Activated CD8-positive, alpha-beta memory T cell treated with anti-CD3 and anti-CD28 coated beads, Interleukin-2, amount 50 U/mL, for 48 hours (primary cell): ENCODE measurements at regions not wholly inside any gene's neighbourhood (a gene's known extent, or its start where the extent isn't known, plus 50 kb on each side); places are given as distances from the start of the nearest gene placed in this dataset.
"Not testable (repeated sequence)": the region's sequence is repeated elsewhere in the genome, so short reads cannot be mapped to it uniquely, and the experiment has no call there.

Source experiments
- DNase-seq: peaks from one replicate; pipeline ENCODE4 v3.0.0-alpha.2; 2020

GRCh38 chr6:27112974-27113373, 134.5 kb upstream of the PRSS16 start:
- no peak for DNase-seq

DNA sequence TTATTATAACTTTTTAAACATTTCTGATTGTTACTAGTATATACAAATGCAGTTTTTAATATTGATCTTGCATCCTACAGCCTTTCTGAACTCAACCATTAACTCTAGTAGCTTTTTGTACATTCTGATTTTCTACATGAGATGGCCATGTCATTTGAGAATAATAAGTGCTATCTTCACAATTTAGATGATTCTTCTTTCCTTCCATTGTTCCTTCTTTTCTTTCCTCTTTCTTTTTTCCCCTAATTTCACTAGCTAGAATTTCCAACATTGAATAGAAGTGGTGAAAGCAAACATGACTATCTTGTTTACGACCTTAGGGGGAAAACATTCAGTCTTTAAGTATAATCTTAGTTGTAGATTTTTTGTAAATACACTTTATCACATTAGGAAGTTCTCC, 128.2 kb upstream of the PRSS16 start:
- DNase-seq, result no peak

DNA sequence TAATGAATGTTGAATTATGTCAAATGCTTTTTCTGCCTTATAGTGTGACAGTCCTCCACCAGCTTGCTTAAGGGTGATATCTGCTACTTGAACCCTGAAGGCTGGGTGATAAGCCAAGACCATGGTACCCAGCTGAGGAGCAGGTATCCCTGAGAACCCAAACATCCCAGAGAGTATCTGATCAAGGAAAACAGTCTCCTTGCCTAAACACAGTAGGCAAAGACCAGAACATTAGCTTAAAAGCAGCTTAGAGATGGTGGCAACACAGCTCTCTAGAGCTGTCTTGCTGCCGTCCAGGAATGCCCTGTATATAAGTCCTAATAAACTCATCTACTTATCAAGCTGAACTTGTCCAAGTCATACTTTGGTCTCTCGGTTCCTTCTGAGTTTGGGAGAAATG, 127.7 kb upstream of the PRSS16 start:
- DNase-seq, result no peak

DNA sequence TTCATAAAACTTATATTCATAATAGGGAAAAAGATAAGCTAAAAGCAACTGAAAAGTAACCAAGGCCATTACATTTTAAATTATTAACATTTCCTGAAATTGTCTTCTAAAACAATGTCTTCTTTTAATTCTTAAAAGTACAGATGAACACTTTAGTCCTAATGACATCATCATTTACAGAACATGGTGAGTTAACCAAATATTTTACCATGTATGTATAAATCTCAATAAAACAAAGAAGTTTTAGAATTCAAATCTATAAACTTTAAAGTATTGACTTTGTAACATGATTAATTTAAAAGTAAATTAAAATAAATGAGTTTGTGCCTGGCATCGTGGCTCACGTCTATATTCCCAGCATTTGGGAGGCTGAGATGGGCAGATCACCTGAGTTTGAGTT, 125.9 kb upstream of the PRSS16 start:
- DNase-seq, result no peak

- no peak for DNase-seq
Observed at GRCh38 chr6:27124252-27124657, 123.2 kb upstream of the PRSS16 start.

- no peak for DNase-seq
Observed at GRCh38 chr6:27126046-27126814, 121.3 kb upstream of the PRSS16 start.

DNA sequence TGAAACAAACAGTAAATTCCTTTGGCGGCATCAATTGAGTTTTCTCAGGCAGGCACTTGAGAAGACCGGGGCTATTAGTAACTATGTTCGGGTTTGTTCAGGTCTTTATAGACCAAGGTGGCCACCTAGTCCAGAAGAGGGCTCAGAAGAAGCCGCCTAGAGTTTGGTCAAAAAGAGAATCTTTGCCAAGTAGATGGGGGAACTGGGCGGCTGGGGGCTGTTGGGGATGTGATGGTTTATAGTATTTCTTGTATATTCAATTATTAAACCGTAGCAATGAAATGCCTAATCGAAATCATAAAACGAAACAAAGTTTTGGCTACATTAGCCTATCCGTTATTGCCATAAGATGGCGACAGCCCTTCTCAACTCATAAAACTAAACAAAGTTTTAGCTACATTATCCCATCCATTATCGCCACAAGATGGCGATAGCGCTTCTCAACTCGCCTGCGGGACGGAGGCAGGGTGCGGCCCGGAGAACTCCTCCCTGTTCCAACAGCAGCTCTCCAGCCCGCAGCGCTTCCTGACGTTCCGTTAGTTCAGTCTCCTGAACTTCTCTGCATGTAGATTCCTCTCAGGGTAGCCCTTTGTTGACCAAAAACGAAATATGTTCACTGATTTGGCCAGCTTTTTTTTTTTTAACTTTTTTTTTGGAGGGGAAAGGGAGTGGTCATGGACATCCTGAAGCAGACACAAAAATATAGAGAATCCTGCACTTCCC, 120.5 kb upstream of the PRSS16 start:
- DNase-seq, result peak; percentile 85

- not testable (repeated sequence) for DNase-seq
Observed at GRCh38 chr6:27127874-27128273, 119.6 kb upstream of the PRSS16 start.

DNA sequence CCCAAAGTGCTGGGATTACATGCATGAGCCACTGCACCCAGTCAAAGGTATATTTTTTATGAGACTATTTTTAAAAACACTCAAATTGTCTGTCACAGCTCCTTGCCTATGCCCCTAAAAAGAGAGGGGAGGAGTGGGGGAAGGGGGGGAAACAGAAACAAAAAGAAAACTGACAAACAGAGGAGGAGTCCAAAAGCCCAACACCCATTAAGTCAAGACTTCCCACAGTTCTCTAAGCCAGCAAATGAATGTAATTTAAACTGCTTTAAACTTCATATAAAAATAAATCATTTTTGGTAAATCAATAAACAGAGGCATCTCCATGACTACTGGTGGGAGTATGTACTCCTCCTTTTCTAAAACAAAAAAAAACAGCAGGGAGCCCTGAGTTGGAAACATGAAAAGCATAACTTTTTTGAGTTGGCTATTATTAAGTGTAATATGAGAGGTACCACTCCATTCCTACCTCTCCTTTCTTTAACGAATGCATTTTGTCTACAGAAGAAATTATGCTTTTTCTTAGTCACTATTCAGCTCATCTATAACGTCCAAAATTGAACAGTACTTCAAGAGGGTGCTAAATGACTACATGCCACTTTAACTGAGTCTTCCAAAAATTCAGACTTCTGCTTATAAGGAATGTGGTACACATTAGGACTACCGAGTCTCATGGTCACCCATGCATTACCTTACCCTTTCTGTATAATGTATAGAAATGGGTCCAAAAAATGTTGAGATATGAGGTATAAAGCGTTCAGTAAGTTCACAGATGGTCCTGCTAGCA, 119.0 kb upstream of the PRSS16 start:
- no peak for DNase-seq

- no peak for DNase-seq
Observed at GRCh38 chr6:27129095-27129815, 118.2 kb upstream of the PRSS16 start.

GRCh38 chr6:27129917-27130316, 117.6 kb upstream of the PRSS16 start:
- DNase-seq, result no peak

DNA sequence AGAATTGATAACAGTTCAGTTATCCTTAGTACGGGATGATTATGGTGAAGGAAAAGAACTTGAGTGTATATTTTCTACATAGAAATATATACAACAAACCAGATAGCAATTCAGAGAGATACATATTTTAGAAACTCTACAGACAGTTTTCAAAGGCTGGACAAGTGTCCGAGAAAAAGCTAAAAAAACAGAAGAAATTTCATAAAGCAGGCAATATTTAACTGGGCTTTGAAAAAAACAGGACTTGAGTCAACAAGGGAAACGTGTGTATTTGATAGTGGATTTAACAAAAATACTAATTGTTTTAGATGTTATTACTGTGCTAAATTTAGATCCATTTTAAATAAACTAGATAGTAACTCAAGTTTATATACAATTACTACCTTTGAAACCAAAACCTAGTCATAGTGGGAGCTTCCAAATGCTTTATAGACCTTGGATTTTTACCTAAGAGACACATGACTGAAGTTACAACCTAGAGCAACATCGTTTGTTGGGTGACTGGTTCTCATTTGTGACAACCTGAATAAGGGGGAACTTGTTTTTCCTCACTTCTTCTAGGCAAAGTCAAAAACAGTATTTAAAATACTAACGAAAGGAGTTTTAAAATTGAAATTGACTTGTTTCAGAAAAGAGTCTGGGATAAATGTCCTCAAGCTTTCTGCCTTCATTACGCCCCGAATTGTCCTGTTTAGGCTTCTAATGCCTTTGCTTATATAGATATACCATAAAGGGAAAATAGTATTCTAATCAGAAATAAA, 116.7 kb upstream of the PRSS16 start:
- no peak for DNase-seq

GRCh38 chr6:27132282-27132531, 115.3 kb upstream of the PRSS16 start:
- not testable (repeated sequence) for DNase-seq

DNA sequence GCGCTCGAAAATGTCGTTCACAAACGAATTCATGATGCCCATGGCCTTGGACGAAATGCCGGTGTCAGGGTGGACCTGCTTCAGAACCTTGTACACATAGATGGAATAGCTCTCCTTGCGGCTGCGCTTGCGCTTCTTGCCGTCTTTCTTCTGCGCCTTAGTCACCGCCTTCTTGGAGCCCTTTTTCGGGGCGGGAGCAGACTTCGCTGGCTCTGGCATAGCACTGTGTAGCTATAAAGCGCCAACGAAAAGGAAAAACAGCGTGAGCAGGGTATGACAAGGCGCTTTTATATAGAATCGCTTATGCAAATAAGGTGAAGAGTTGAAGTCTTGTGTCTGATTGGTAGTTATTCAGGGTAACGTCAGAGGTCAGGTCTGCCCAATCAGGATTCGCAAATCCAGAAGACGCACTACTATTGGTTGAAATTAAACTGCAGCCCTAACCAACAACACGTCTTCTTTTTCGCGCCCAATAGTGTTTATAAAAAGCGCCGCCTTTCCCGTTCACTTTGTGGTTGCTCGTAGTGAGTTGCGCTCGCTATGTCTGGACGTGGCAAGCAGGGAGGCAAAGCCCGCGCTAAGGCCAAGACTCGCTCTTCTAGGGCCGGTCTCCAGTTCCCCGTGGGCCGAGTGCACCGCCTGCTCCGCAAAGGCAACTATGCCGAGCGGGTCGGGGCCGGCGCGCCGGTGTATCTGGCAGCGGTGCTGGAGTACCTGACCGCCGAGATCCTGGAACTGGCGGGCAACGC, 114.8 kb upstream of the PRSS16 start:
- peak; percentile 94 for DNase-seq

DNA sequence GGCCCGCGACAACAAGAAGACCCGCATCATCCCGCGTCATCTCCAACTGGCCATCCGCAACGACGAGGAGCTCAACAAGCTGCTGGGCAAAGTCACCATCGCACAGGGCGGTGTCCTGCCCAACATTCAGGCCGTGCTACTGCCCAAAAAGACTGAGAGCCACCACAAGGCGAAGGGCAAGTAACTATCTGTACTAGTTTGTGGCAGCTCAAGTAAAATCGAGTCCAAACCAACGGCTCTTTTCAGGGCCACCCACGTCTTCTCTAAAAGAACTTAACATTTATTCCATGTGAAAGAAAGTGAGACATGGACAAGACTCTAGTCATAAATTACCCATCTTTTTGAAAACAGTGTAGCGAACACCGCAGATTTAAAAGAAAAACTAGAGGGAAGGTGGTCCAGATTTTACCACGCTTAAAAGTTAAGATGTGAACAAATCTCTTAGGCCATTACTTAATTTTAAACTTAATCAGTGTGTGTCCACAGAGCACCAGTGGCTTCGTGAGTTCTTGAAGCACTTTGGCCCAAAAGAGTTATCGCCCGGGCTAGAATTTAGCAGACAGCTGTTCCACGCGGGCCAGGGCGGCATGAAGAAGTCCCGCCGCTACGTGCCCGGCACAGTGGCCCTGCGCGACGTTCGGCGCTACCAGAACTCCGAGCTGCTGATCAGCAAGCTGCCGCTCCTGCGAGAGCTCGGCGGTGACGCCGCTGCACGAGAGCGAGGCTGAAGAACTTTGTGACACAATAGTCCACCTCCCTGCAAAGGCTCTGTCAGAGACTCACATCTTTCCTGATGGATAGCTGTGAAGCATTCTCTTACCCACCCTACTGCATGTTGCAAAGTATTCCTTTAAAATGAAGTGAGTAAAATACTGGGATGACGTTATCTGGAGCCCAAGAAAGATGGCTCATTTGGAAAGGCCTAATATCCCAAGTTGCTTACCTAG, 113.9 kb upstream of the PRSS16 start:
- DNase-seq, result peak; percentile 94

DNA sequence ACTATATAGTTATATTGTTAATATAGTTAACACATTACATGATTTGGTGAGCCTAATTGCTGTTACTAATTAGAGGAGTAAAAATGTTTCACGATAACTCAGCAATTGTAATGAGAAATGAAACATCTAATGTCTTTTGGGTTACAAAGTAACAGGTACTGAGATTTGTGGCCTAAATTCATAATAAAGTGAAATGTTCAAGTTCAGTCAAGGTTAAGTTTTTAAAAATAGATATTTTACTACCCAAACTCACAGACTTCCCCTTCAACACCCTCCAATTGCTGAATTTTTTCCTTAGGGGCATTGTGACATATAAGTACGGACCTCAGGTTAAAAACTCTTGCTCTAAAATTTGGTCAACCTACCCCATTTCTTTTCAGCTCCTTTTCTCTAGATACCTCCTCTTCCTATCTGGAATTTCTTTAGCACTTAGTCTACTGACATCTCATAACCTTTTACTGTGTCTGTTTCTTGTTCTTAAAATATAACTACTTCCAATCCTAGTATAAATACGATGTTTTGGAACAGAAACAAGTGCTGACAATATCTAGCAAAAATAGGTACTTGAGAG, 112.3 kb upstream of the PRSS16 start:
- DNase-seq, result no peak

- DNase-seq, result no peak
Observed at GRCh38 chr6:27136077-27136644, 111.3 kb upstream of the PRSS16 start.

- no peak for DNase-seq
Observed at GRCh38 chr6:27136978-27137814, 110.3 kb upstream of the PRSS16 start.

DNA sequence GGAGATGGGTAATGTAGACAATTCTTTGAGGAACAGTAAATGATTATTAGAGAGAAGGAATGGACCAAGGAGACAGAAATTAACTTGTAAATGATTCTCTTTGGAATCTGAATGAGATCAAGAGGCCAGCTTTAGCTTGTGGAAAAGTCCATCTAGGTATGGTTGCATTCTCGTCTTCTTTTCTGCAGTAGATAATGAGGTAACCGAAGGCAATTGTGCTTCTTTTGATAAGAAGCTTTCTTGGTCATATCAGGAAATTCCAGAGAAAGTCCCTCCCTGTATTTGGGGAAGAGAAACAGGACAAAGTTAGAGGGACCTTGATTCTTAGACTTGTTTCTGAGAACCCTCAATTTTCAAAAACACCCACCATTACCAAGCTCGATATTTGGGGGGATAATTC, 109.1 kb upstream of the PRSS16 start:
- no peak for DNase-seq
